ENCODE measurements at regions not wholly inside any gene's neighbourhood (a gene's known extent, or its start where the extent isn't known, plus 50 kb on each side); places are given as distances from the start of the nearest gene placed in this dataset.
"Not testable (repeated sequence)": the region's sequence is repeated elsewhere in the genome, so short reads cannot be mapped to it uniquely, and the experiment has no call there.

DNA sequence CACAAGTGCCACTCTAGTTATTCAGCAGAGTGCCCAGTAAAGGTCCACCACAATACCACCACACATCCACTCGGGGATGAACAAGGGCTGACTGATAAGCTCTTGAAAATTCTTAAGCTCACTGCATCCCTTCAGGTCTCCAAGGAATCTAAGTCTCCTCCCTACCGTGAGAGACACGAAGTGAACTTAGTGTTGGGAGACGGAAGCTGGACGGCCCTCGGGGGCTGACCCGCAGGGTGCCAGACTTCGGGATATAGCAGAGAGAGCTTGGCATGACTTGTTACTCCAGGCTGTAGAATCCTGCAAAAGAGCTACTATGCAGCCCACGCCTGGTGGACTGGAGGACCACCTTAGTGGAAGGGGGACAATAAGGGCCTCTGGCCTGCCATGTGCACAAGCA lies 75.1 kb downstream of the LYZL1 start:
- H3K27me3 ChIP-seq (ENCODE audit: control insufficient read depth, insufficient read depth, low read length), result not testable (repeated sequence)

DNA sequence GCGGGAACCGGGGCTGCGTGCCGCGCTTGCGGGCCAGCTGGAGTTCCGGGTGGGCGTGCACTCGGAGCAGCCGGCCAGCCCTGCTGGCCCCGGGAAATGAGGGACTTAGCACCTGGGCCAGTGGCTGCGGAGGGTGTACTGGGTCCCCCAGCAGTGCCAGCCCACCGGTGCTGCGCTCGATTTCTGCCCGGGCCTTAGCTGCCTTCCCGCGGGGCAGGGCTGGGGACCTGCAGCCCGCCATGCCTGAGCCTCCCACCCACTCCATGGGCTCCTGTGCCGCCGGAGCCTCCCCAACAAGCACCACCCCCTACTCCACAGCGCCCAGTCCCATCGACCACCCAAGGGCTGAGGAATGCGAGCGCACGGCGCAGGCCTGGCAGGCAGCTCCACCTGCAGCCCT lies 77.3 kb downstream of the LYZL1 start:
- not testable (repeated sequence) for H3K36me3 ChIP-seq (replicated peaks; ENCODE audit: control insufficient read depth, insufficient read depth, low read length); H3K27me3 ChIP-seq (ENCODE audit: control insufficient read depth, insufficient read depth, low read length); DNase-seq; H3K4me3 ChIP-seq (ENCODE audit: insufficient read depth, low read depth, low read length)

More for the DNA sequence above, 75.1 kb downstream of the LYZL1 start:
- not testable (repeated sequence) for DNase-seq; H3K36me3 ChIP-seq (replicated peaks; ENCODE audit: control insufficient read depth, insufficient read depth, low read length); H3K4me3 ChIP-seq (ENCODE audit: insufficient read depth, low read depth, low read length)

DNA sequence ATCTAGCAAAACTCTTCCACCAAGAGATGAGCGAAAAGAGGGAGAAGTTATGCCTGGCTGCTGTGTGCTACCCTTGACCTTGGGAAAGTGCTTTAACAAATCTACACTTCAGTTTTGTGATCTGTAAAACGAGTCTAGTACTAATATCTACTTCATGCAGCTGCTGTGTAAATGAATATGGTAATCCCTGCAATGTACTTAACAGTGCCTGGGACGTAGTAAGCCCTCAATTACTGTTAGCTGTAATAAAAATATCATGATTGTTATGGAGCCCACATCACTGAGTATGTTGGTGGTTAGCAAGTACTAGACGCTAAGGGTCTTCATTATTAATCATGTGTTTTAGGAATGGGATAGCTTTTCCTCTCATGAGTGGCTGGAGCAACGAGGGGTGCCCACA lies 80.5 kb downstream of the LYZL1 start:
- no peak overlapping the region for H3K4me3 ChIP-seq (ENCODE audit: insufficient read depth, low read depth, low read length)

GRCh38 chr10:29370097-29371092 lies 81.5 kb downstream of the LYZL1 start:
- H3K36me3 ChIP-seq (replicated peaks; ENCODE audit: control insufficient read depth, insufficient read depth, low read length), result no peaks in the 10 kb centered on the region
- H3K27me3 ChIP-seq (ENCODE audit: control insufficient read depth, insufficient read depth, low read length), result no peaks in the 10 kb centered on the region
- H3K4me3 ChIP-seq (ENCODE audit: insufficient read depth, low read depth, low read length), result no peak overlapping the region
- no peak for DNase-seq

More for the DNA sequence above, 80.5 kb downstream of the LYZL1 start:
- H3K36me3 ChIP-seq (replicated peaks; ENCODE audit: control insufficient read depth, insufficient read depth, low read length), result no peaks in the 10 kb centered on the region
- DNase-seq, result no peak
- H3K27me3 ChIP-seq (ENCODE audit: control insufficient read depth, insufficient read depth, low read length), result no peaks in the 10 kb centered on the region

DNA sequence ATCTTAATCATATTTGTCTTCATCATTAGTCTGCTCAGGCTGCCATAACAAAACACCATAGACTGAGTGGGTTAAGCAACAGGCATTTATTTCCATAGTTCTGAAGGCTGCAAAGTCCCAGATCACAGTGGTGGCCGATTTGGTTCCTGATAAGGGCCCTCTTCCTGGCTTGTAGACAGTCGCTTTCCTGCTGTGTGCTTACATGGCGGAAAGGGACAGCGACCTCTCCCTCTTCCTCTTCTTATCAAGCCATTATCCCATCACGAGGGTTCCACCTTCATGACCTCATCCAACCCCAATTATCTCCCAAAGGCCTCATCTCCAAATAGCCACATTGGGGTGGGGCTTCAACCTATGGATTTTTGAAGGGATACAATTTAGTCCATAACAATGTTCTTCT lies 84.0 kb downstream of the LYZL1 start:
- Histone ChIP-seq H3K4me3 (ENCODE audit: insufficient read depth, low read depth, low read length) (no peak overlapping the region), H3K36me3 (replicated peaks; ENCODE audit: control insufficient read depth, insufficient read depth, low read length) (no peaks in the 10 kb centered on the region), H3K27me3 (ENCODE audit: control insufficient read depth, insufficient read depth, low read length) (no peaks in the 10 kb centered on the region)
- DNase-seq, result no peak

- Histone ChIP-seq H3K27me3 (ENCODE audit: control insufficient read depth, insufficient read depth, low read length) (no peaks in the 10 kb centered on the region), H3K4me3 (ENCODE audit: insufficient read depth, low read depth, low read length) (no peak overlapping the region), H3K36me3 (replicated peaks; ENCODE audit: control insufficient read depth, insufficient read depth, low read length) (no peaks in the 10 kb centered on the region)
- no peak for DNase-seq
Observed at GRCh38 chr10:29374162-29374561, 85.3 kb downstream of the LYZL1 start.

- Histone ChIP-seq H3K4me3 (ENCODE audit: insufficient read depth, low read depth, low read length) (no peak overlapping the region), H3K27me3 (ENCODE audit: control insufficient read depth, insufficient read depth, low read length) (no peaks in the 10 kb centered on the region), H3K36me3 (replicated peaks; ENCODE audit: control insufficient read depth, insufficient read depth, low read length) (no peaks in the 10 kb centered on the region)
- DNase-seq, result no peak
Observed at GRCh38 chr10:29375888-29376287, 87.0 kb downstream of the LYZL1 start.

- Histone ChIP-seq H3K36me3 (replicated peaks; ENCODE audit: control insufficient read depth, insufficient read depth, low read length) (no peaks in the 10 kb centered on the region), H3K27me3 (ENCODE audit: control insufficient read depth, insufficient read depth, low read length) (peaks cover 3% of the 10 kb centered on the region), H3K4me3 (ENCODE audit: insufficient read depth, low read depth, low read length) (no peak overlapping the region)
- peak; percentile 49 for DNase-seq
Observed at GRCh38 chr10:29377333-29377961, 88.6 kb downstream of the LYZL1 start.

GRCh38 chr10:29378106-29378505 lies 89.2 kb downstream of the LYZL1 start:
- no peak for DNase-seq
- H3K4me3 ChIP-seq (ENCODE audit: insufficient read depth, low read depth, low read length), result no peak overlapping the region
- peaks cover 3% of the 10 kb centered on the region for H3K27me3 ChIP-seq (ENCODE audit: control insufficient read depth, insufficient read depth, low read length)
- no peaks in the 10 kb centered on the region for H3K36me3 ChIP-seq (replicated peaks; ENCODE audit: control insufficient read depth, insufficient read depth, low read length)

GRCh38 chr10:29379208-29379607 lies 90.3 kb downstream of the LYZL1 start:
- Histone ChIP-seq H3K4me3 (ENCODE audit: insufficient read depth, low read depth, low read length) (no peak overlapping the region), H3K36me3 (replicated peaks; ENCODE audit: control insufficient read depth, insufficient read depth, low read length) (no peaks in the 10 kb centered on the region), H3K27me3 (ENCODE audit: control insufficient read depth, insufficient read depth, low read length) (peaks cover 3% of the 10 kb centered on the region)
- no peak for DNase-seq

DNA sequence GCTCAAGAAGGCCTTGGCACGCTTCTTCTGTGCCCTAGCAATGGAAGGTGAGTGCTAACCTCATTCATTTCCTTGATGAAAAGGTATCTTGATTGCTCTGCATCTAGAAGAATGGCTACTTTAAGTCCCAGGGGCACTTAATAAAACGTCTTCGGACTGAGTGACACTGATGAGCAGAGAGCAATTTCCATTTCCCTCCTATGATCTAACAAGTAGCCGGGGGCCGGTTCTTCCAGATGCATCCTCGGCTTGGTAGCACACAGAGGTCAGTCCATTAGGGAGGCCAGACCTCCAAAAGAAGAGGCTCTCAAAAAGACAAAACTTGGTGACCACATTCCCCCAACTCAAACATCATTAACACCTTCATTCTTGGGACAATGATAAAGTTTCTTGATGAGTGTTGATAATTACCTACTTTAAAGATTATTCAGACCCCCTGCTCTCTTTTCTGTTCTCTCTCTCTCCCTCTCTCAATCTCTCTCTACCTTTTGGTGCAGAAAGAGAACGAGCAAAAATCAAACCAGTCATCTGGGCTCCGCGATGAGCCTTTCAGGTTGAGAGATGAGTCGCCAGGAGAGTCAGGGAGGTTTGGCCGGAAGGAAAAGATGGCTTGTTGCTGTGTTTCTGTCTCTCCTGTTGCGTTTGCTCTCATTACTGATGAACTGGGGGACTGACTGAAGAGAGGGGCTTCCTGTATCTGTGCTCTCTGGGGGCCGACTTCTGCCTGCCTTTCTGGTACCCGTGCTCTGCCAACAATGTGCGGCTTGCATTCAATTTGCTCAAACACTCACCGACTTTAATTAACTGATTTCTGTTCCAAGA lies 91.1 kb downstream of the LYZL1 start:
- not testable (repeated sequence) for DNase-seq; H3K27me3 ChIP-seq (ENCODE audit: control insufficient read depth, insufficient read depth, low read length); H3K4me3 ChIP-seq (ENCODE audit: insufficient read depth, low read depth, low read length); H3K36me3 ChIP-seq (replicated peaks; ENCODE audit: control insufficient read depth, insufficient read depth, low read length)

DNA sequence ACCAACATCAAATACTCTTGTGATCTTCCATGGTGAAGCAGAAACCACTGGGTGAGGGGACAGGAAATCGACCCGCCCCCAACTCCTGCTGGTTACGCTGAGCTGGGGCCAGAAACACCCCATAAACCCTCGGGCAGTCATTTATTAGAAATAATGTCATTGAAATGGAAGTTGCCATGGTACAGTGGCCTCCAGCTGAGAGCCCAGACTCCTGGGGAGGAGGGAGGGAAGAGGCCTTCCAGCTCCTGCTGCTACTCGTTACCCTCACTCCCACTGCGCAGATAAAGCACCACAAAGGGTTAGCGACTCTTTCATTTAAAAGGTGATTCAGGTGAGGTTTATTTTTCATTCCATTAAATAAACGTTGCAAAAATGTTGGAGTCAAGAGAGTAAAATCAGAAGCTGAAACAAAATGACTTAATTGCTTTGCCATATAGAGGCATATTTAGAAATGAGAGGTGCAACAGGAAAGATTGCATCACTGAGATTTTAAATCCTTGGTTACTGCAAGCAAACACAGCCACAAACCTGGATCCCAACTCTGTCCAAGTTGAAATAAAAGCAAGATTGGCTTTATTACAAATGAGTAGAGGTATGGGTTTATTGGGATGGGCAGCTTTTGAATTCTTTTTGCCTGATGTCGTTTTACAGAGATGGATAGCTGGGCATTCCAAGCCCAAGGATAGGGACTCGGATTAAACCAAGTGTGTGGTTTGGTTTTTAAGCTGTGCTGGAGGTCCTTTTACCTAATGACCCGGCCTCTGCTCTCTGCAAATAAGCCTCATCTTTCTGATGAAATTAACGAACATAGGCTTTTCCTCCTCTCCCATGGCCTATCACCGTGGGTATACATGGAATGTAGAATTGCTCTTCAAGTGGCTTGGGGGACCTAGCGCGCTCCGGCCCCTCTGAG lies 92.0 kb downstream of the LYZL1 start:
- not testable (repeated sequence) for DNase-seq

GRCh38 chr10:29386342-29386999 lies 97.6 kb downstream of the LYZL1 start:
- Histone ChIP-seq H3K4me3 (ENCODE audit: insufficient read depth, low read depth, low read length) (no peak overlapping the region), H3K27me3 (ENCODE audit: control insufficient read depth, insufficient read depth, low read length) (peaks cover 3% of the 10 kb centered on the region)
- peak; percentile 41 for DNase-seq

More for the DNA sequence above, 92.0 kb downstream of the LYZL1 start:
- not testable (repeated sequence) for H3K36me3 ChIP-seq (replicated peaks; ENCODE audit: control insufficient read depth, insufficient read depth, low read length); H3K4me3 ChIP-seq (ENCODE audit: insufficient read depth, low read depth, low read length); H3K27me3 ChIP-seq (ENCODE audit: control insufficient read depth, insufficient read depth, low read length)

More at GRCh38 chr10:29386342-29386999, 97.6 kb downstream of the LYZL1 start:
- no peaks in the 10 kb centered on the region for H3K36me3 ChIP-seq (replicated peaks; ENCODE audit: control insufficient read depth, insufficient read depth, low read length)

Measured in H7 (cell line).